GM23338 (cell line): ENCODE measurements at regions not wholly inside any gene's neighbourhood (a gene's known extent, or its start where the extent isn't known, plus 50 kb on each side); places are given as distances from the start of the nearest gene placed in this dataset.

Experiments
- ATAC-seq: fragments of 200-7000 bp; cut with Tn5 transposase; 3 replicates; pipeline ENCODE4 v1.9.1; 2020
- DNase-seq: peaks from one replicate; pipeline ENCODE4 v3.0.0-alpha.2; 2015; ENCODE audit warnings: low spot score
- H2AFZ ChIP-seq: fragments of 200-600 bp; sonication (generic); 2 replicates; pipeline ENCODE4 v1.8.0; 2016; ENCODE audit warnings: antibody characterized with exemption, mild to moderate bottlenecking, moderate library complexity
- H3F3A ChIP-seq: fragments of 200-600 bp; sonication (generic); replicated peaks from 2 replicates; pipeline ENCODE4 v1.8.0; 2017; ENCODE audit warnings: antibody characterized with exemption, mixed run types, low read depth
- H3K27ac ChIP-seq: fragments of 200-600 bp; sonication (generic); 2 replicates; pipeline ENCODE4 v1.6.1; 2016; ENCODE audit warnings: low read depth
- H3K27me3 ChIP-seq: fragments of 200-600 bp; sonication (generic); 2 replicates; pipeline ENCODE4 v1.8.0; 2016; ENCODE audit warnings: mild to moderate bottlenecking, mixed run types, moderate library complexity; ENCODE audit not compliant: insufficient read depth
- H3K36me3 ChIP-seq: fragments of 200-600 bp; sonication (generic); 2 replicates; pipeline ENCODE4 v1.8.0; 2016; ENCODE audit warnings: mild to moderate bottlenecking; ENCODE audit not compliant: insufficient read depth
- H3K4me1 ChIP-seq: fragments of 200-600 bp; sonication (generic); 2 replicates; pipeline ENCODE4 v1.8.0; 2016; ENCODE audit warnings: mild to moderate bottlenecking, moderate library complexity; ENCODE audit not compliant: insufficient read depth
- H3K4me2 ChIP-seq: fragments of 200-600 bp; sonication (generic); 2 replicates; pipeline ENCODE4 v1.7.1; 2017; ENCODE audit warnings: mixed run types
- H3K4me3 ChIP-seq: fragments of 200-600 bp; sonication (generic); 2 replicates; pipeline ENCODE4 v1.6.1; 2016; ENCODE audit warnings: mixed run types
- H3K79me2 ChIP-seq: fragments of 200-600 bp; sonication (generic); replicated peaks from 2 replicates; pipeline ENCODE4 v1.8.0; 2017; ENCODE audit warnings: mild to moderate bottlenecking; ENCODE audit not compliant: insufficient read depth
- H3K9me2 ChIP-seq: fragments of 200-600 bp; sonication (generic); 2 replicates; pipeline ENCODE4 v1.8.0; 2017; ENCODE audit not compliant: insufficient read depth
- H4K20me1 ChIP-seq: fragments of 200-600 bp; sonication (generic); replicated peaks from 2 replicates; pipeline ENCODE4 v1.8.0; 2017; ENCODE audit warnings: mild to moderate bottlenecking; ENCODE audit not compliant: insufficient read depth
- H3K27ac Mint-ChIP-seq: 2 replicates; pipeline ENCODE4 v1.8.0; 2020; ENCODE audit warnings: inconsistent platforms, mild to moderate bottlenecking, moderate library complexity, mixed read lengths
- H3K27me3 Mint-ChIP-seq: 3 replicates; pipeline ENCODE4 v1.8.0; 2022; ENCODE audit warnings: low read depth, mild to moderate bottlenecking, moderate library complexity, mixed read lengths, inconsistent platforms; ENCODE audit not compliant: insufficient read depth, poor library complexity
- H3K36me3 Mint-ChIP-seq: 3 replicates; pipeline ENCODE4 v1.8.0; 2021; ENCODE audit warnings: low read depth, mild to moderate bottlenecking, inconsistent platforms, moderate library complexity, mixed read lengths
- H3K4me1 Mint-ChIP-seq: 3 replicates; pipeline ENCODE4 v1.8.0; 2020; ENCODE audit warnings: mild to moderate bottlenecking, inconsistent platforms, mixed read lengths
- H3K4me3 Mint-ChIP-seq: 3 replicates; pipeline ENCODE4 v1.8.0; 2021; ENCODE audit warnings: moderate library complexity, mild to moderate bottlenecking, inconsistent platforms, mixed read lengths
- H3K9me3 Mint-ChIP-seq: 3 replicates; pipeline ENCODE4 v1.8.0; 2020; ENCODE audit warnings: moderate library complexity, mild to moderate bottlenecking, inconsistent platforms, mixed read lengths
- CREB1 ChIP-seq: fragments of 250-450 bp; sonication (Bioruptor Pico); IDR thresholded peaks from 2 replicates; pipeline ENCODE4 v1.5.0; 2020; ENCODE audit warnings: low read depth, mild to moderate bottlenecking, moderate library complexity
- CTCF ChIP-seq, 2 experiments: fragments of 200-600 bp in 1 of 2; sonication (generic) in 1 of 2; conservative IDR thresholded peaks; 2 replicates each; pipeline versions ENCODE4 v1.5.1 to v1.6.1; 2016 to 2017; ENCODE audit warnings: antibody characterized with exemption in 2 of 2, low read depth in 2 of 2, mild to moderate bottlenecking in 2 of 2, moderate library complexity in 1 of 2
- EZH2 ChIP-seq: fragments of 200-600 bp; sonication (generic); IDR thresholded peaks from one replicate; pipeline ENCODE4 v1.8.0; 2017; ENCODE audit warnings: antibody characterized with exemption, mild to moderate bottlenecking, low read depth; ENCODE audit not compliant: unreplicated experiment
- EZH2phosphoT487 ChIP-seq: fragments of 200-600 bp; sonication (generic); IDR thresholded peaks from one replicate; pipeline ENCODE4 v1.8.1; 2018; ENCODE audit warnings: antibody characterized with exemption; ENCODE audit not compliant: unreplicated experiment
- JUNB ChIP-seq: IDR thresholded peaks from one replicate; pipeline ENCODE4 v1.6.1; 2016; ENCODE audit warnings: antibody characterized with exemption; ENCODE audit not compliant: unreplicated experiment
- NANOG ChIP-seq: IDR thresholded peaks from 2 replicates; pipeline ENCODE4 v1.6.1; 2016; ENCODE audit warnings: antibody characterized with exemption, borderline replicate concordance
- POLR2AphosphoS5 ChIP-seq: IDR thresholded peaks from 2 replicates; pipeline ENCODE4 v1.6.1; 2016; ENCODE audit warnings: antibody characterized with exemption, low read depth
- ZNF114 ChIP-seq: fragments of 250-450 bp; sonication (Bioruptor Pico); IDR thresholded peaks from 2 replicates; pipeline ENCODE4 v1.5.0; 2020; ENCODE audit warnings: mild to moderate bottlenecking, moderate library complexity
- ZNF462 ChIP-seq: fragments of 250-450 bp; sonication (Bioruptor Pico); IDR thresholded peaks from 2 replicates; pipeline ENCODE4 v1.5.0; 2020; ENCODE audit warnings: mild to moderate bottlenecking, moderate library complexity

- TF ChIP-seq ZNF462 = no peak
- TF ChIP-seq NANOG = no peak
- no peak for TF ChIP-seq EZH2phosphoT487
- TF ChIP-seq ZNF114 (CRISPR knock-in tag) = no peak
- no peak for TF ChIP-seq EZH2
These were observed 244.0 kb upstream of the GATB start (continued) for GRCh38 chr4:152004801-152005200.

- Mint-ChIP-seq H3K4me3 (no peak overlapping the region), H3K27me3 (peaks cover 4% of the 10 kb centered on the region), H3K27ac (no peak overlapping the region), H3K9me3 (no peaks in the 10 kb centered on the region; the same call in 2 of the 3 replicates), H3K36me3 (no peaks in the 10 kb centered on the region), H3K4me1 (peaks cover 12% of the 10 kb centered on the region)
- H3K27ac ChIP-seq = no peak overlapping the region
- H3K4me1 ChIP-seq = no peaks in the 10 kb centered on the region
- no peak overlapping the region for H3K4me3 ChIP-seq
- H3K27me3 ChIP-seq = no peaks in the 10 kb centered on the region
- ATAC-seq = no peak
- no peak overlapping the region for H3K4me2 ChIP-seq
- no peaks in the 10 kb centered on the region for H3K36me3 ChIP-seq
- H4K20me1 ChIP-seq = no peaks in the 10 kb centered on the region
- no peaks in the 10 kb centered on the region for H3F3A ChIP-seq
- H3K9me2 ChIP-seq = peaks cover 7% of the 10 kb centered on the region
- H2AFZ ChIP-seq = no peak overlapping the region
- DNase-seq = no peak
- H3K79me2 ChIP-seq = no peaks in the 10 kb centered on the region
- TF ChIP-seq JUNB = no peak
- no peak for TF ChIP-seq NANOG
- no peak for TF ChIP-seq ZNF114 (CRISPR knock-in tag)
- no peak for TF ChIP-seq CREB1 (CRISPR knock-in tag)
- no peak for TF ChIP-seq CTCF (conservative IDR thresholded peaks at IDR 0.05; ENCODE audit: low read depth in 2 of 2)
- TF ChIP-seq POLR2AphosphoS5 = no peak
- no peak for TF ChIP-seq ZNF462
These were observed 239.7 kb upstream of the GATB start for GRCh38 chr4:152000518-152000917.
